DOHH2 (cell line): ENCODE measurements at regions not wholly inside any gene's neighbourhood (a gene's known extent, or its start where the extent isn't known, plus 50 kb on each side); places are given as distances from the start of the nearest gene placed in this dataset.

Experiments
- H3F3A ChIP-seq: fragments of 200-600 bp; sonication (generic), shearing (Covaris generic); 2 replicates; pipeline ENCODE4 v1.6.0; 2016; ENCODE audit warnings: antibody characterized with exemption, mild to moderate bottlenecking; ENCODE audit not compliant: control insufficient read depth, insufficient read depth
- H3K27ac ChIP-seq: fragments of 200-600 bp; sonication (generic); 2 replicates; pipeline ENCODE4 v1.5.1; 2014; ENCODE audit warnings: low read depth, mild to moderate bottlenecking, low read length, moderate library complexity
- H3K27me3 ChIP-seq: fragments of 200-600 bp; sonication (generic); 2 replicates; pipeline ENCODE4 v1.6.1; 2014; ENCODE audit warnings: mild to moderate bottlenecking, low read length, mixed read lengths; ENCODE audit not compliant: control insufficient read depth
- H3K36me3 ChIP-seq: fragments of 200-600 bp; sonication (generic); 2 replicates; pipeline ENCODE4 v1.6.1; 2014; ENCODE audit warnings: mild to moderate bottlenecking, low read length, moderate library complexity, mixed read lengths; ENCODE audit not compliant: control insufficient read depth
- H3K4me1 ChIP-seq: fragments of 200-600 bp; sonication (generic); 2 replicates; pipeline ENCODE4 v1.6.1; 2014; ENCODE audit warnings: mild to moderate bottlenecking, low read length, mixed read lengths; ENCODE audit not compliant: control insufficient read depth
- H3K4me2 ChIP-seq: fragments of 200-600 bp; sonication (generic); 2 replicates; pipeline ENCODE4 v1.6.0; 2014; ENCODE audit warnings: mild to moderate bottlenecking, low read length, moderate library complexity
- H3K4me3 ChIP-seq: fragments of 200-600 bp; sonication (generic); 2 replicates; pipeline ENCODE4 v1.5.1; 2014; ENCODE audit warnings: mild to moderate bottlenecking, low read length, mixed read lengths
- H3K79me2 ChIP-seq: fragments of 200-600 bp; sonication (generic); 2 replicates; pipeline ENCODE4 v1.6.1; 2014; ENCODE audit warnings: mild to moderate bottlenecking, low read length, mixed read lengths; ENCODE audit not compliant: control insufficient read depth
- H3K9me2 ChIP-seq: fragments of 200-600 bp; sonication (generic); replicated peaks from 2 replicates; pipeline ENCODE4 v1.6.1; 2014; ENCODE audit warnings: mild to moderate bottlenecking, low read length, mixed read lengths; ENCODE audit not compliant: control insufficient read depth
- H3K9me3 ChIP-seq: fragments of 200-600 bp; sonication (generic); 2 replicates; pipeline ENCODE4 v1.6.1; 2014; ENCODE audit warnings: antibody characterized with exemption, low read length, mixed read lengths; ENCODE audit not compliant: control insufficient read depth, insufficient read depth
- H4K20me1 ChIP-seq: fragments of 200-600 bp; sonication (generic); 2 replicates; pipeline ENCODE4 v1.6.0; 2014; ENCODE audit warnings: low read depth, mild to moderate bottlenecking, antibody characterized with exemption, low read length, moderate library complexity; ENCODE audit not compliant: control insufficient read depth, insufficient read depth
- CTCF ChIP-seq: fragments of 200-600 bp; sonication (generic); IDR thresholded peaks from one replicate; pipeline ENCODE4 v1.5.1; 2014; ENCODE audit warnings: antibody characterized with exemption, mild to moderate bottlenecking, low read depth, low read length; ENCODE audit not compliant: poor library complexity, severe bottlenecking
- EZH2phosphoT487 ChIP-seq: fragments of 200-600 bp; sonication (generic); IDR thresholded peaks from 2 replicates; pipeline ENCODE4 v1.6.1; 2017; ENCODE audit warnings: borderline replicate concordance, mild to moderate bottlenecking, antibody characterized with exemption, low read length, moderate library complexity, mixed read lengths

GRCh38 chr10:65614956-65615565 is 1310.8 kb upstream of the LRRTM3 start:
- Histone ChIP-seq H3F3A (no peaks in the 10 kb centered on the region), H3K79me2 (no peaks in the 10 kb centered on the region), H3K4me3 (no peak overlapping the region), H3K27me3 (no peaks in the 10 kb centered on the region), H3K9me2 (no peaks in the 10 kb centered on the region), H3K36me3 (no peaks in the 10 kb centered on the region), H3K4me1 (no peaks in the 10 kb centered on the region), H3K4me2 (no peak overlapping the region), H3K27ac (no peak overlapping the region), H4K20me1 (no peaks in the 10 kb centered on the region), H3K9me3 (peaks cover 4% of the 10 kb centered on the region; the same call in 1 of the 2 replicates)
- TF ChIP-seq EZH2phosphoT487, result no peak
- TF ChIP-seq CTCF, result no peak

DNA sequence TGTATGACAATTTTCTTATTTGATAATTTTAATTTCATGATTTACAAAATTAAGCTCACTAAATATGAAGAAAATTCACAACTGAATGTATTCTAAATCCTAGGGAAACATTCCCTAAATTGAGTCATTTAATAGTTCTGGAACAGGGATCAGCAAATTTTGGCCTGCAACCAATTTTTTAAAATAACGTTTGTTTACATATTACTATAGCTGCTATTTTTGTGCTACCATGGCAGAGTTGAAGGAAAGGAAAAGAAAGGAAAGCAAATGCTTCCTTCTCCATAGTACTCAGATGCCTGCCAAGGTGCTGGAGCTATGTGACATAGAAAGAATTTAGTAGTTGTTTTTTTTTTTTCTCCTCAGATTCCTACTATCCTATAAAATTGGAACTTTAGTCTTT is 1307.7 kb upstream of the LRRTM3 start:
- TF ChIP-seq CTCF, result no peak
- TF ChIP-seq EZH2phosphoT487, result no peak
- Histone ChIP-seq H3K27ac (no peak overlapping the region), H3K27me3 (no peaks in the 10 kb centered on the region), H3K4me2 (no peak overlapping the region), H3K4me3 (no peak overlapping the region), H3K9me2 (no peaks in the 10 kb centered on the region), H3K79me2 (no peaks in the 10 kb centered on the region), H3K36me3 (no peaks in the 10 kb centered on the region), H3F3A (no peaks in the 10 kb centered on the region), H3K4me1 (no peaks in the 10 kb centered on the region), H4K20me1 (no peaks in the 10 kb centered on the region), H3K9me3 (peaks cover 4% of the 10 kb centered on the region; the same call in 1 of the 2 replicates)

GRCh38 chr10:65620404-65621048 is 1305.3 kb upstream of the LRRTM3 start:
- no peaks in the 10 kb centered on the region for H4K20me1 ChIP-seq
- H3K4me2 ChIP-seq, result no peak overlapping the region
- H3K9me3 ChIP-seq, result no peaks in the 10 kb centered on the region

More at GRCh38 chr10:65620404-65621048, 1305.3 kb upstream of the LRRTM3 start:
- Histone ChIP-seq H3K4me1 (no peaks in the 10 kb centered on the region), H3K4me3 (no peak overlapping the region), H3K27ac (no peak overlapping the region), H3K79me2 (no peaks in the 10 kb centered on the region), H3F3A (no peaks in the 10 kb centered on the region), H3K9me2 (no peaks in the 10 kb centered on the region), H3K36me3 (no peaks in the 10 kb centered on the region), H3K27me3 (no peaks in the 10 kb centered on the region)
- TF ChIP-seq CTCF (no peak), EZH2phosphoT487 (no peak)
